ENCODE measurements at regions not wholly inside any gene's neighbourhood (a gene's known extent, or its start where the extent isn't known, plus 50 kb on each side); places are given as distances from the start of the nearest gene placed in this dataset.

DNA sequence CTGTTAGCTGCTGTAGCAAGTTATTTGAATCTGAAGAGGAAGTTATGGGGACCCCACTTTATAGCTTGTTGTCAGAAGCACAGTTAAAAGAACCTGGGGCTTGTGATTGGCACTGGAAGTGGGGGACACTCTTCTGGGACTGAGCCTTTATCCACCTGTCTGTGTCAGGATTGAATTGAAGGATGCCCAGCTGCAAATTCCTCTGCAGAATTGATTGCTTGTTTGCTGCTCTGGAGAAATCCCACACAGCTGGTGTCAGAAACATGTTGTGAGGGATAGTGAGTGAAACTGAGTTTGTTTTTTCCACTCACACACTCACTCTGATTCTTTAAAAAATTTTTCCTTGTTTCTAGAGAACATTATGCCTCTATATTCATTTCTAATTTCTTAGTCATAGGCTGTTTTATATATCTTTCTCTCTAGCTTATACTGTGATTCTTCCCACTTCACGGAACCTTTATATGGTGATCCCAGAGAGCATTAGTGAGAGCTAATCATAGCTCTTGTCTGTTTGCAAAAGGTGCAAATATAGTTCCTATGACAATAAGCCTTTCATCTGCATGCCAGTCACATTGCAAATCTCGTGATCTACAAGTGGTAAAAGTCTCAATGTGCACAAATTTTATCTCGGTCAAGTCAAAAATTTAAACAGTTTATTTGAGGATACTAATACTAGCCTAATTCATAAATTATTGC, 188.5 kb upstream of the EDIL3 start:
- TF ChIP-seq CTCF (IDR thresholded peaks at IDR 0.05) (no peak), POLR2A (IDR thresholded peaks at IDR 0.05) (no peak), POLR2AphosphoS5 (IDR thresholded peaks at IDR 0.05; ENCODE audit: insufficient read depth in 1 of 2, low read depth in 1 of 2) (no peak)
